Activated naive CD4-positive, alpha-beta T cell treated with anti-CD3 and anti-CD28 coated beads for 36 hours (primary cell): ENCODE measurements at regions not wholly inside any gene's neighbourhood (a gene's known extent, or its start where the extent isn't known, plus 50 kb on each side); places are given as distances from the start of the nearest gene placed in this dataset.

ENCODE experiments used
- CTCF ChIA-PET: fragments of 350-600 bp; sonication (Branson Sonifier 250); formaldehyde crosslinking; loops from one replicate; lab custom pipeline; 2021; ENCODE audit warnings: antibody characterized with exemption; lab: Charles Lee
- DNase-seq: peaks from one replicate; pipeline ENCODE4 v3.0.0-alpha.2; 2020
- H3K27ac Mint-ChIP-seq: one replicate; pipeline ENCODE4 v1.8.0; 2021; ENCODE audit warnings: mild to moderate bottlenecking, mixed read lengths
- H3K27me3 Mint-ChIP-seq: one replicate; pipeline ENCODE4 v1.8.0; 2021; ENCODE audit warnings: low read depth, mixed read lengths
- H3K36me3 Mint-ChIP-seq: one replicate; pipeline ENCODE4 v1.8.0; 2021; ENCODE audit warnings: low read depth, mixed read lengths
- H3K4me1 Mint-ChIP-seq: one replicate; pipeline ENCODE4 v1.8.0; 2021; ENCODE audit warnings: low read depth, mixed read lengths
- H3K4me3 Mint-ChIP-seq: one replicate; pipeline ENCODE4 v1.8.0; 2021; ENCODE audit warnings: mild to moderate bottlenecking, moderate library complexity, mixed read lengths
- H3K9me3 Mint-ChIP-seq: one replicate; pipeline ENCODE4 v1.8.0; 2021; ENCODE audit warnings: mixed read lengths
- intact Hi-C: fragments of 100-400 bp; cut with micrococcal nuclease; formaldehyde crosslinking; loops from one replicate; pipeline ENCODE4 v1.15.1; 2023

DNA sequence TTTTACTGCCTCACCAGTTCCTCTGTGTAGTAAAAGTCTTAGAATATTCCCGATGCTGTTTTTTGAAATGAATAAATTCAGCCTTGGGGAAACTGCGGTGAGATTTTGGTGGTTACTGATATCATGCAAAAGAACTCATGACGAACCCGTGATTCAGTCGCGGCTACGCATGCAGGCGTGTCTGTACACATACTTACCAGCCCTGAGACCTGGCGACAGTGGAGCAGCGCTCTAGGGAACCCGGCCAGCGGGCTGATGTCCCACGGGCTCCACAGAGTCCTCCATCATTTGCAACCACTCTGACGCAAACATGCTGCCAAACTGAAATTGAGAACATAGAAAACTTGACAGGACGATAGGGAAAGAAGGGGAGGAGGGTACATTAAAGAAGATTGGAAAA, 315.6 kb upstream of the DAB2 start:
- CTCF ChIA-PET = no interaction called here
- H3K27ac Mint-ChIP-seq = no peak overlapping the region
- no peaks in the 10 kb centered on the region for H3K4me1 Mint-ChIP-seq
- intact Hi-C loops = no loop called here
- DNase-seq = no peak
- H3K4me3 Mint-ChIP-seq = no peak overlapping the region
- no peaks in the 10 kb centered on the region for H3K36me3 Mint-ChIP-seq
- peaks cover 2% of the 10 kb centered on the region for H3K27me3 Mint-ChIP-seq
- H3K9me3 Mint-ChIP-seq = no peaks in the 10 kb centered on the region

DNA sequence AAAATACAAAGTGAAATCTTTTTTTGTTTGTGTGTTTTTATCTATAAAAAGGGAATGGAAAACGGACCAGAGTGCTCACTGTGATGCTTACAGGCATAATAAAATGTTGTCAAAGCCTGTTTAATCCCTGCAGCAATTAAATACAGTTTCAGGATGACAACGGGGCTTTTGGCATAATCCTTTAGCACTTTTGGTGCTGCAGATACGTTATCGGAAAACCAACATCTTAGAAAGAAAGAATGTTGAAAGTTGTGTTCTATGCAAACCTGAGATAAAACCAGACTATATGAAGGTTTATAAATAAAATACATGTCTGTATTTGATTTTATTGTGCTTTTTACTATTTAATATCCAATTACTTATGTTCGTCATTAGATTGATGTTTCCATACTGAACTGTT, 307.4 kb upstream of the DAB2 start:
- CTCF ChIA-PET = no interaction called here
- Mint-ChIP-seq H3K27me3 (no peaks in the 10 kb centered on the region), H3K4me3 (no peak overlapping the region), H3K27ac (no peak overlapping the region), H3K36me3 (no peaks in the 10 kb centered on the region), H3K9me3 (no peaks in the 10 kb centered on the region), H3K4me1 (no peaks in the 10 kb centered on the region)
- DNase-seq = no peak
- intact Hi-C loops = no loop called here

- Mint-ChIP-seq H3K9me3 (no peaks in the 10 kb centered on the region), H3K4me1 (no peaks in the 10 kb centered on the region), H3K27me3 (no peaks in the 10 kb centered on the region), H3K4me3 (no peak overlapping the region), H3K36me3 (no peaks in the 10 kb centered on the region), H3K27ac (no peak overlapping the region)
- no peak for DNase-seq
- CTCF ChIA-PET = no interaction called here
- intact Hi-C loops = no loop called here
These were observed 305.9 kb upstream of the DAB2 start for GRCh38 chr5:39730699-39731098.

- CTCF ChIA-PET = no interaction called here
- intact Hi-C loops = no loop called here
- no peaks in the 10 kb centered on the region for H3K9me3 Mint-ChIP-seq
- no peaks in the 10 kb centered on the region for H3K36me3 Mint-ChIP-seq
- H3K27ac Mint-ChIP-seq = no peak overlapping the region
- no peak overlapping the region for H3K4me3 Mint-ChIP-seq
- no peaks in the 10 kb centered on the region for H3K4me1 Mint-ChIP-seq
- DNase-seq = no peak
- H3K27me3 Mint-ChIP-seq = no peaks in the 10 kb centered on the region
These were observed 305.2 kb upstream of the DAB2 start for GRCh38 chr5:39730006-39730405.

DNA sequence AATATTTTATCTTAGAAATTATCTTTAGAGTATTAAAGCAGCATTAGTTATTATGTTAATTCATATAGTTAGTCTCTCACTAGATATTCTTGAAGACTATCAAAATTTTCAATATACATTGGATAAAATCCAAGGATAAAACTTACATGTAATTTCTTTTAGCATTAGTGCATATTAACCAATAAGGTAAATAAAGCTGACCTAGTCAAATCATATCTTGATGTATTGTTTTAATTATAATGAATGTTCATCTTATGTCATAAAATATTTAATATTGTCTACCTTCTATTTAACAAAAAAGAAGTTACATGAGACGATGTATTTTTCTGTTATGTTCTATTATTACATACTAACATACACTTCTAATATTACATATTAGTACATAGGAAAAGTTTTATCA, 301.7 kb upstream of the DAB2 start:
- intact Hi-C loops = no loop called here

DNA sequence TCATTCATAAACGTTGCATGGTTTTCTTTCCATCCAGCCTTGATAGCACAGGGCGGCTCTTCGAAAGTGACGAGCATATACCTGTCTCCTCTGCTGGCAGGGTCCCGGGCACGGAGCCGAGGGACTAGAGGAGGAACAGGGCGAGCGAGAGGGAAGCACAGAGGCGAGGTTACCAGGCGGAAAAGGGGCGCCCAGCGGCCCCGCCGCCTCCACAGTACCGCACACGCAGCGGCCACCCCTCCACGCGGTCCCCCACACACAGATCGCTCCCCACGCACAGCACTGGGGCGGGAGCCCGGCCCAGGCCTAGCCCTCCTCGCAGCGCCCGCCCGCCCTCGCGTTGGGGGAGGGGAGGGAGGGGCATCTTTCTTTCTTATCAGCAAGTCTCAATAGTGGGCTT, 296.6 kb upstream of the DAB2 start:
- Mint-ChIP-seq H3K9me3 (no peaks in the 10 kb centered on the region), H3K4me1 (no peaks in the 10 kb centered on the region), H3K36me3 (no peaks in the 10 kb centered on the region), H3K27me3 (no peaks in the 10 kb centered on the region), H3K4me3 (no peak overlapping the region), H3K27ac (no peak overlapping the region)
- CTCF ChIA-PET = no interaction called here
- intact Hi-C loops = no loop called here
- DNase-seq = no peak

More for the DNA sequence above, 301.7 kb upstream of the DAB2 start:
- H3K27me3 Mint-ChIP-seq = no peaks in the 10 kb centered on the region
- no peak overlapping the region for H3K27ac Mint-ChIP-seq
- CTCF ChIA-PET = no interaction called here
- H3K4me3 Mint-ChIP-seq = no peak overlapping the region
- DNase-seq = no peak
- no peaks in the 10 kb centered on the region for H3K36me3 Mint-ChIP-seq
- no peaks in the 10 kb centered on the region for H3K9me3 Mint-ChIP-seq
- H3K4me1 Mint-ChIP-seq = no peaks in the 10 kb centered on the region

DNA sequence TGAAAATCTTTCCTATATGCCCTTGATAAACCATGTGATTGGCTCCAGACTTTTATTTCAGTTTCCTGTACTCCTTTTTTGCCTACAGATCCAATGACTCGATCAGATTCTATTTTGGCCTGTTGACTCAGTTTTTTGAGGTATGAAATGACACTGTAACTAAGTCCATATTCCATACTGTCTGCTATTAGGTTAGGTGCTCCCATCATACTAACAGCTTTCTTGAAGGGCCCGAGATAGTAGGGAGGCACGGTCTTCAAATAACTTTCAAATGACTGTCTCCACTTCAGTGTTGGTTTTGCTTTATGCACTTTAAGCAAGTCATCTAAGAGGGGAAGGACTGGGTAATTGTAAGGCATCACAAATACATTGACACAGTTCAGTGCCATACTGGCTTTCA, 295.4 kb upstream of the DAB2 start:
- Mint-ChIP-seq H3K27me3 (no peaks in the 10 kb centered on the region), H3K4me1 (no peaks in the 10 kb centered on the region), H3K27ac (no peak overlapping the region), H3K4me3 (no peak overlapping the region), H3K9me3 (no peaks in the 10 kb centered on the region), H3K36me3 (no peaks in the 10 kb centered on the region)
- CTCF ChIA-PET = no interaction called here
- intact Hi-C loops = no loop called here
- no peak for DNase-seq

DNA sequence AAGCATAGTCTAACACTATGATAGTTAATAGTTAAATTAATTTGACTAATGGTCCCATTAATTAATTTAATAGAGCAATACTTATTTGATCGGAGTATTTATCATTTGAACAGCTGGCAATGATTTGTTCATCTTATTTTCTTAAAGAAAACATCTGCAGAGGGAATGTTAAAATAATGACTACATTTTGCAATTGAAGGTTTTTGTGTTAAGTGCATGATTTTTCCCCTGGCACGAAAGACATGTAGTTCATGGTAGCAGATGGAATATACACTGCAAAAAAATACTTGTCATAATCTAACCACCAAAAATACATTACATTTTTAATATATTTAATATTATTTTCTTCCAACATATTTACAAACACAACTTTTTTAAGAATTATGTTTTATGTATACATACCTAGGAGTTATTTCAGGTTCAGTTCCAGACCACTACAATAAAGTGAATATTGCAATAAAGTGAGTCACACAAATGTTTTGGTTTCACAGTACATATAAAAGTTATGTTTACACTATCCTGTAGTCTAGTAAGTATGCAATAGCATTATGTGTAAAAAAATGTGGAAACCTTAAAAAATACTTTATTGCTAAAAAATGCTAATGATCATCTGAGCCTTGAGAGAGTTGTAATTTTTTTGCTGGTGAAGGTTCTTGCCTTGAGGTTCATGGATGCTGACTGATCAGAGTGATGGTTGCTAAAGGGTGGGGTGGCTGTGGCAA, 292.6 kb upstream of the DAB2 start:
- H3K4me3 Mint-ChIP-seq = no peak overlapping the region

GRCh38 chr5:39716532-39717028, 291.8 kb upstream of the DAB2 start:
- no peak overlapping the region for H3K27ac Mint-ChIP-seq
- intact Hi-C loops = loop anchor here (2.0 to 10.0 kb wide), 5 partner anchors 138 to 768 kb away; no protein-coding TSS in a partner anchor
- no peaks in the 10 kb centered on the region for H3K36me3 Mint-ChIP-seq
- no peaks in the 10 kb centered on the region for H3K27me3 Mint-ChIP-seq
- H3K4me1 Mint-ChIP-seq = no peaks in the 10 kb centered on the region
- CTCF ChIA-PET = interaction anchor here (0.5 to 1.4 kb wide), 7 partner anchors 8 to 973 kb away, joined by 3 to 4 read pairs (median 3); no protein-coding TSS in a partner anchor
- H3K4me3 Mint-ChIP-seq = no peak overlapping the region
- peak; percentile 74 for DNase-seq
- no peaks in the 10 kb centered on the region for H3K9me3 Mint-ChIP-seq

More for the DNA sequence above, 292.6 kb upstream of the DAB2 start:
- no peaks in the 10 kb centered on the region for H3K4me1 Mint-ChIP-seq
- H3K36me3 Mint-ChIP-seq = no peaks in the 10 kb centered on the region
- no peak overlapping the region for H3K27ac Mint-ChIP-seq
- H3K9me3 Mint-ChIP-seq = no peaks in the 10 kb centered on the region
- CTCF ChIA-PET = interaction anchor here (0.8 to 1.4 kb wide), 4 partner anchors 9 to 972 kb away, joined by 3 read pairs; no protein-coding TSS in a partner anchor
- DNase-seq = no peak
- H3K27me3 Mint-ChIP-seq = no peaks in the 10 kb centered on the region
- intact Hi-C loops = loop anchor here (2.0 to 10.0 kb wide), 5 partner anchors 139 to 767 kb away; no protein-coding TSS in a partner anchor

DNA sequence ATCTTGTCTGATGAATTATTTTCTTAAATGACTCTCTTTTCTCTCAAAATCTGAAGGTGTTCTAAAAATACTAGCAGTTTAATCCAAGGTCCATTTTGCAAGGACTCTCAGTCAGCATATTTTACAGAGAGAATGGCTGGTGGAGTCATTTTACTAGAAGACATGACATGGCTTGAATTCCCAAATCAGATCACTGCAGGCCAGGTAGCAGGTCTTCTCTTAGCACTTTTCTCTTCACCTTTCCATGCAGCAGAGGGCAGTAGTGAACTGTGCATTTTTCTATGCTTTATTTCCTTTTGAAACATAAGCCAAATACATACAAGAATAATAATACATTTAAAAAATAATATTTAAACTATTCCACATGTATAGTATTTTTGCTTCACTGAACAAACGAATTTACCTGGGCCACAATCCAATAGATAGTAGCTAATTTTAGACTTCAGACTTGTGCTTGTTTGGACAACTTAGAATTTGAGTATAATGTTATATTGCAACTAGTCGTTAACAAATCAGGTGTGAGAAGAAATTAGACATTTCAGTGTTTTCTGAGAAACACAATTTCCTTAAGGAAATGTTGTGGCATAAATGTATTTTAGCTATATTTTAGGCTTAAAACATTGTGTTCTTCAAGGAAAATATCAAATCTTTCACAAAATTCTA, 289.4 kb upstream of the DAB2 start:
- Mint-ChIP-seq H3K27ac (no peak overlapping the region), H3K4me3 (no peak overlapping the region), H3K27me3 (no peaks in the 10 kb centered on the region), H3K36me3 (no peaks in the 10 kb centered on the region), H3K9me3 (no peaks in the 10 kb centered on the region), H3K4me1 (no peaks in the 10 kb centered on the region)
- intact Hi-C loops = loop anchor here (1.0 to 10.0 kb wide), 6 partner anchors 112 to 1165 kb away; no protein-coding TSS in a partner anchor
- CTCF ChIA-PET = interaction anchor here (0.5 to 2.9 kb wide), 14 partner anchors 9 to 1732 kb away, joined by 3 to 9 read pairs (median 4); no protein-coding TSS in a partner anchor
- peak; percentile 66 for DNase-seq

- no peaks in the 10 kb centered on the region for H3K4me1 Mint-ChIP-seq
- intact Hi-C loops = loop anchor here (5.0 to 10.0 kb wide), 3 partner anchors 111 to 771 kb away; no protein-coding TSS in a partner anchor
- no peaks in the 10 kb centered on the region for H3K27me3 Mint-ChIP-seq
- no peaks in the 10 kb centered on the region for H3K9me3 Mint-ChIP-seq
- CTCF ChIA-PET = interaction anchor here (0.5 to 2.9 kb wide), 10 partner anchors 10 to 1733 kb away, joined by 3 to 9 read pairs (median 3); no protein-coding TSS in a partner anchor
- H3K27ac Mint-ChIP-seq = no peak overlapping the region
- no peak for DNase-seq
- H3K4me3 Mint-ChIP-seq = no peak overlapping the region
- H3K36me3 Mint-ChIP-seq = no peaks in the 10 kb centered on the region
These were observed 288.6 kb upstream of the DAB2 start for GRCh38 chr5:39713250-39713916.
